MV-4-11 (cell line): ENCODE measurements at regions not wholly inside any gene's neighbourhood (a gene's known extent, or its start where the extent isn't known, plus 50 kb on each side); places are given as distances from the start of the nearest gene placed in this dataset.
"Not testable (repeated sequence)": the region's sequence is repeated elsewhere in the genome, so short reads cannot be mapped to it uniquely, and the experiment has no call there.

Experiments
- DNase-seq: peaks from one replicate; lab custom pipeline; 2025; lab: John Stamatoyannopoulos, UW

DNA sequence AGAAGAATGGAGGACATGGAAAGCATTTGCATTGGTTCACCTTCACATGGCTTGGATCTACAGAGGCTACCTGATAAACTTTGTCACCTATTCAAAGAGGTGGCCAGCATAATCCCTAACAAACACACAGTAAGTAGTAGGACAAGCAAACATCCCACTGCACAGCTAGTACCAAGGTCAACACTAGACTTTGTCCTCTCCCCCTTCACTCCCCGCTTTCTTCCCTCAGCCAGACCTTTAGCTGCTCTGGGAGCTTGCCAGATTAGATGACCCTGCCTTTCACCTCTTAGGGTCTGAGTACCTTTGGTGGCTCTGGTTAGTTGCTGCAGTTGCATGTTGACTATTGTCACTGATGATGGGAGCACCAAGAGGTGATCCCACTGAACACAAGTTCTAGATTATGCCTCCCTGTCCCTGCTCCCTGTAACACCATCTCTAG is 211.3 kb downstream of the CCDC74A start:
- not testable (repeated sequence) for DNase-seq

DNA sequence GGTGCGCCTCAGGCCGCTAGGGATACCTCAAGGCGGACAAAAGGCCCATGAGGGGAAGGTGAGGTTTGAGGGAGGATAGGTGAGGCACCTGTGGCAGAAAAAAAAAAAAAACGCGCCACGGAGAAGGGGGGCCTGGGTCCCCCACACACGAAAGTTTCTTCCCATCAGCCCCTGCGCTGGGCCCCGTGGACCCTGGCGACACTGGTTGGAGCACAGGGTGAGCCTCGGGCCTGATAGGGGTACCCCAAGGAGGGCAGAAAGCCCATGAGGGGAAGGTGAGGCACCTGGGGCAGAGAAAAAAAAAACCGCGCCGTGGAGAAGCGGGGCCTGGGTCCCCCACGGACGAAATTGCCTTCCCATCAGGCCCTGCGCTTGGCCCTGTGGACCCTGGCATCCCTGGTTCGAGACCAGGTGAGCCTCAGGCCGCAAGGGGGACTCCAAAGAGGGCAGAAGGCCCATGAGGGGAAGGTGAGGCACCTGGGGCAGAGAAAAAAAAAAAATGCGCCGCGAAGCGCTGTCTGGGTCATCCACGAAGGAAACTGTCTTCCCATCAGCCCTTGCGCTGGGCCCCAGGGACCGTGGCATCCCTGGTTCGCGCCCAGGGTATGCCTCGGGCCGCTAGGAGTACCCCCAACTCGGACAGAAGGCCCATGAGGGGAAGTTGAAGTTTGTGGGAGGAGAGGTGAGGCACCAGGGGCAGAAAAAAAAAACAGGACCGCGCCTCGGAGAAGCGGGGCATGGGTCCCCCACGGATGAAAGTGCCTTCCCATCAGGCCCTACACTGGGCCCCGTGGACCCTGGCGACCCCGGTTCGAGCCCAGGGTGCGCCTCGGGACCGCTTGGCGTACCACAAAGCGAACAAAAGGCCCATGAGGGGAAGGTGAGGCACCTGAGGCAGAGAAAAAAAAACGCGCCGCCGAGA is 226.2 kb downstream of the CCDC74A start:
- DNase-seq, result no peak

DNA sequence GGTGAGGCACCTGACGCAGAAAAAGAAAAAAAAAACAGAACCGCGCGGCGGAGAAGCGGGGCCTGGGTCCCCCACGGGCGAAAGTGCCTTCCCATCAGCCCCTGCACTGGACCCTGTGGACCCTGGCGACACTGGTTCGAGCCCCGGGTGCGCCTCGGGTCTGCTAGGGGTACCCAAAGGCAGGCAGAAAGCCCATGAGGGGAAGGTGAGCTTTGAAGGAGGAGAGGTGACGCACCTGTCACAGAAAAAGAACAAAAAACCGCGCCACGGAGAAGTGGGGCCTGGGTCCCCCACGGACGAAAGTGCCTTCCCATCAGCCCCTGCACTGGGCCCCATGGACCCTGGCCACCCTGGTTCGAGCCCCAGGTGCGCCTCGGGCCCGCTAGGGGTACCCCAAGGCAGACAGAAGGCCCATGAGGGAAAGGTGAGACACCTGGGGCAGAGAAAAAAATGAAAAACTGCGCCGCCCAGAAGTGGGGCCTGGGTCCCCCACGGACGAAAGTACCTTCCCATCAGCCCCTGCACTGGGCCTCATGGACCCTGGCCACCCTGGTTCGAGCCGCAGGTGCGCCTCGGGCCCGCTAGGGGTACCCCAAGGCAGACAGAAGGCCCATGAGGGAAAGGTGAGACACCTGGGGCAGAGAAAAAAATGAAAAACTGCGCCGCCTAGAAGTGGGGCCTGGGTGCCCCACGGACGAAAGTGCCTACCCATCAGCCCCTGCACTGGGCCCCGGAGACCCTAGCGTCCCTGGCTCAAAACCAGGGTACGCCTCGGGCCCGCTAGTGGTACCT is 227.4 kb downstream of the CCDC74A start:
- no peak for DNase-seq

DNA sequence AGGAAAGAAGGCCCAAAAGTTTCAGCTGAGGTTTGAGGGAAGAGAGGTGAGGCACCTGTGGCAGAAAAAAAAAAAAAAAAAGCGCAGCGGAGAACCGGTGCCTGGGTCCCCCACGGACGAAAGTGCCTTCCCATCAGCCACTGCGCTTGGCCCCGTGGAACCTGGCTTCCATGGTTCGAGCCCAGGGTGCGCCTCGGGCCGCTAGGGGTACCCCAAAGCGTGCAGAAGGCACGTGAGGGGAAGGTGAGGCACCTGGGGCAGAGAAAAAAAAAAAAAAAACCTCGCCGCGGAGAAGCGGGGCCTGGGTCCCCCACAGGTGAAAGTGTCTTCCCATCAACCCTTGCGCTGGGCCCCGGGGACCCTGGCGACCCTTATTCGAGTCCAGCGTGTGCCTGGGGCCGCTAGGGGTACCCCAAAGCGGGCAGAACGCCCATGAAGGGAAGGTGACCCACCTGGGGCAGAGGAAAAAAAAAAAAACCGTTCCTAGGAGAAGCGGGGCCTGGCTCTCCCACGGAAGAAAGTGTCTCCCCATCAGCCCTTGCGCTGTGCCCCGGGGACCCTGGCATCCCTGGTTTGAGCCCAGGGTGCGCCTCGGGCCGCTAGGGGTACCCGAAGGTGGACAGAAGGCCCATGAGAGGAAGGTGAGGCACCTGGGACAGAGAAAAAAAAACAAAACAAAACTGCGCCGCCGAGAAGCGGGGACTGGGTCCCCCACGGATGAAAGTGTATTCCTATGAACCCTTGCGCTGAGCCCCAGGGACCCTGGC is 228.6 kb downstream of the CCDC74A start:
- DNase-seq, result no peak

DNA sequence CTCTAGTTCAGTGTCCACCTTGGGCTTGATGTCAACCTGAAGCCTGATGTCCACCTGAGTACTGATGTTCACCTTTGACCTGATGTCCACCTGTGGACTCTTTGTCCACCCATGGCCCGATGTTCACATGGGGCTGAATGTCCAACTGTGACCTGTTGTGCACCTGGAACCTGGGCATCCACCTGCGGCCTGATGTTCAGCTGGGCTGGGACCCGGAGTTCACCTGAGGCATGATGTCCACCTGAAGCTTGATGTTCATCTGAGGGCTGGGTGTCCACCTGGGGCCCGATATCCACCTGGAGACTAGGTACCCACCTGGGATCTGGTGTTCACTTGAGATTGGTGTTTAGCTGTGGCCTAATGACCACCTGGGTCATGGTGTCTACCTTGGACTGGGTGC is 231.3 kb downstream of the CCDC74A start:
- not testable (repeated sequence) for DNase-seq

DNA sequence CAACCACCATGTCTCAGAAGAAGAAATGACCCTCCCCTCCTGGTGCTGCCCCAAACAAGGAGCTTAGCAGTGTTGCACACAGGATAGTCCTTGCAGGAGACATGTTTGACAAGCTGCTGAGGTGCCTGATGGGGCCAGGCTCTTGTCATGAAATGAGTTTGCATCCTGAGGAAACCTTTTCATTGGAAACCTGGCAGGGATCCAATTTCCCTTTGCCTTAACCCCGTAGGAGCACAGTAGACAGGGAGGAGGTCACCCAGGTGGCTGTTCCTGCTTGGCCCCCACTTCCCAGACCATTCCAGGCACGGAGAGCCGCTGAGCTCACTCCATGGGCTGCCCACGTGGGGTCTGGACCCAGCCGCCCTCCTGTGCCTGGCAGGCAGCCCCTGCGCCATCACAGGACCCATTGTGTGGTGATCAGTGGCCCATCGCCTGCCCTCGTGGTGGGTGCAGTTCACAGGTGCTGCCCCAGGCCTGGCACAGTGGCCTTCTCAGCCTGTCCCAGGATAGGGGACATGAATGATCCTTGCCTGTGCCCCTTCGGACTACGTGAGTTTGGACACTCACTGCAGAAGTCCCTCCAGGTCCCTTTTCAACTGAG is 247.4 kb downstream of the CCDC74A start:
- not testable (repeated sequence) for DNase-seq

DNA sequence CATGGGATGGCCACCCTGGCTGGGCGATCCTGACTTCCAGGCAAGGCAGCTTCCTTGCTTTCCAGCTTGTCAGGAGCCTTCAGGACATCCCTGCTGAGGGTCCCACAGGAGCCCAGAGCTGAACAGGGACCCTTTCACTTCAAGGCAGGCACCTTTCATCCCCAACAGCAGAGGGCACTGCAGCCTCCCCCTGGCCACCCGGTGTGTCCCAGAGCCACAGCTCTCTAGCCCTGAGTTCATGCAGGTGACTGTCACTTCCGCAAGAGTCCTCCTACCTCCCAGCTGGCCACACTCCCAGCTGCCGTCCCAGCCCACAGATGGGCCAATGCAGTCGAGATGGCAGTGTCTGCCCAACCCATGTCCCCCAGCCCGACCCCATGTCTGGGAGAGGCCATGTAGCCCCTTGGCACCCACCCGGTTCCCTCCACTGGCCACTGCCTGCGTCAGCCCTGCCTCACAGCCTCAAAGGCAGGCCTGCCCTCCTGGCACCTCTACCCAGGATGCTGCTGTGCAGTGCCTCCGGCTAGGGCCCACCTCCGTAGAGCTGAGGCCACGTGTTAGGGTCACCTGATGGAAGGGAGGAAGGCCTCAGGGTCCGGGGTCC is 248.3 kb downstream of the CCDC74A start:
- DNase-seq, result not testable (repeated sequence)

DNA sequence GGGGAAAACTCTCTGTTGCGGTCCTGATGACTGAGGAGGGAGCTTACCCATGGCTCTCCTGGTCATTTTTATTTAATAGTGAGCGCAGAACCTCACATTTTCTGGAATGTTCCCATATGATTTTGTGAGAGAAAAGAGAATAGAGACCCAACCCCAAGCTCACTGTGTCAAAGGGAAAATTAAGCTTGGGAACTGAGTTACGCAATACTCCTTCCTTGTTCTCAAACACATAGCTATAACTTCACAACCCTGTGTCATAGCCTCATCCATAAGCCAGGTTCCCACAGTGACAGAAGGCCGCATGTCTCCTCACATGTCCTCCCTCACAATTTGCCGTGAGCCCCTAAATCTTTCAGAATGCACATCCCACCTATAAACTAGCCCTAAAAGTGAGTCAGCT is 252.8 kb downstream of the CCDC74A start:
- not testable (repeated sequence) for DNase-seq

DNA sequence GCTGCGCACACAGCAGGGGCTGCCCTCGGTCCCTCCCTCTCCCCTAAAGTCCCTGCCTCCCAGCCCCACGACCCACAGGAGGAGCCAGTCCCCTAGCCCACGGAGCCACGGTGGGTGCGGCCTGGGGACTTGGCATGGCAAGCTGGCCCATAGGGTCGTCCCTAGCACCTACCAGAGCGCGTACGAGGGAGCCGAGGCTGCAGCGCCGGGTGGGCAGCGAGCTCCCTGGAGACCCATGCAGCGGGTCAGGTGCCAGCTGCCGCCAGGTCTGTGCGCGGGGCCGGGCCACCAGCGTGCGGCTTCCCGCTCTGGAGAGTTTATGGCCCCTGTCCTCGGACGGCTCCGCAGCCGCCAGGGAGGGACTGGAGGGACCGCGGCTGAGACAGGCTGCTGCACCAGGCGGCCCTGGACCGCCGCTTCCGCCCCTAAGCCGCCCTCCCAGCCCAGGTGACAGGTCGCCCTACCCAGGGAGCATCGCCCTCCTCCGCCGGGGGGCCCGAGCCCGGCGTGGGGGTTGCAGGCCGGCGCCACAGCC is 273.6 kb downstream of the CCDC74A start:
- no peak for DNase-seq

DNA sequence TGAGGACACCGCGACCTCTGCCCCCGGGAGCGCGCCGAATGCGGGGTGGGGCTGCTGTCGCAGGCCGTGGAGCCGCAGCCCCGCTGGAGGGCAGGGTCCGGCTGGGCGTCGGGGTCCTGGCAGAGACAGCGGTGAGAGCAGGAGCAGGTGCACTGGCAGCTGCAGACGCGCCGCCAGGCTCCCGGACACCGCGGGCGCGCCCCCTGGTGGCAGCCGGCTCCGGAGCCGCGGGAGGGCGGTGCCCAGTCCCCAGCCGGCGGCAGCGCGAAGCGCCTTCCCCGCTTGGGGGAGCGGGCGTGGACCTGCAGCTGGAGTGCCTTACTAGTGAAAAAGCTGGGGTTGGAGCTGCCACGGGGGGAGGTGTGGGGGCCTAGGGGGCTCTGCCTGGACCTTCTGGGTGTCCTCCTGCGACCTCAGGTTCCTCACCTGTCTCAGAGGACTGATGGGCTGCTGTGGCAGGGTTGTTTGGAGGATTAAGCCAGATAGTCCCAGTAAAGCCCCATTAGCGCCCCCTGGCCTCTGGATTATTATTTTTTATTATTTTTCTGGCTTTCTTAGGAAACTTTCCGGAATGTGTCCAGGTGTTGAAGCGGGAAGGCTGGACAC is 274.2 kb downstream of the CCDC74A start:
- not testable (repeated sequence) for DNase-seq

DNA sequence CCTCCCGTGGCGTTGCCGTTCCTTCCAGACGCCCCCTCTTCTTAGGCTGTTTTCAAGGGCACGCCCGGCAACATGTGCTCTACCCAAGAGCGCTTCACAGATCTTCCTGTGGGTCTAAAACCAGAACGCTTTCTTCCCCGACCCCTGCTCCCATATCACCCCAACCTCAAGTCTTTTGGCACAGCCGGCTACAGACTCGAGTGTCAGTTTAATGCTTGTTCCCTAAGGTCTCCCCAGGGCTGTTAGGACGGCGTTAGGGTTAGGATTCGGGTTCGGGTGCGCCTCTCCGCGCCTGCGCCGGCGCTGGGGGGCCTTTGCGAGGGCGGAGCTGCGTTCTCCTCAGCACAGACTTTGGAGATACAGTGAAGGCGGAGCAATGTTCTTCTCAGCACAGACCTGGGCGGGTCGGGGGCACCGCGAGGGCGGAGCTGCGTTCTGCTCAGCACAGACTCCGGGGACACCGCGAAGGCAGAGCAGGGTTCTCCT is 274.7 kb downstream of the CCDC74A start:
- DNase-seq, result not testable (repeated sequence)

DNA sequence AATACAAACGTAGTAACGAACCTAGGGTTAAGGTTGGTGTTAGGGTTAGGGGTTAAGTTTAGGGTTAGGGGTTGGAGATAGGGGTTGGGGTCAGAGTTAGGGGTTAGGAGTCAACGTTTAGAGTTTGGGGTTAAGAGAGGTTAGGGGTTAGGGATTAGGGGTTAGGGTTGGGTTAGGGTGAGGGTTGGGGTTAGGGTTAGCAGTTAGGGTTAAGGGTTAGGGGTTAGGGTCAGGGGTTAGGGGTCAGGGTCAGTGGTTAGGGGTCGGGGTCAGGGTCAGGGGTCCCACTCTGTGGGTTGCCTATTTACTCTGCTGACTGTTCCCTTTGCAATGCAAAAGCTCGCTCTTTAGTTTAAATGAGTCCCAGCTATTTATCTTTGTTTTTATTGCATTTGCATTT is 275.5 kb downstream of the CCDC74A start:
- DNase-seq, result not testable (repeated sequence)

DNA sequence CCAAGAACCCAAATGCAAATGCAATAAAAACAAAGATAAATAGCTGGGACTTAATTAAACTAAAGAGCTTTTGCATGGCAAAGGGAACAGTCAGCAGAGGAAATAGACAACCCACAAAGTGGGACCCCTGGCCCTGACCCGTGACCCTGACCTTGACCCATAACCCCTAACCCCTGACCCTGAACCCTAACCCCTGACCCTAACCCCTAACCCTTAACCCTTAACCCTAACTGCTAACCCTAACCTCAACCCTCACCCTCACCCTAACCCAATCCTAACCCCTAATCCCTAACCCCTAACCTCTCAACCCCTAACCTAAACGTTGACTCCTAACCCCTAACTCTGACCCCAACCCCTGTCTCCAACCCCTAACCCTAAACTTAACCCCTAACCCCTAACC is 284.9 kb downstream of the CCDC74A start:
- not testable (repeated sequence) for DNase-seq

DNA sequence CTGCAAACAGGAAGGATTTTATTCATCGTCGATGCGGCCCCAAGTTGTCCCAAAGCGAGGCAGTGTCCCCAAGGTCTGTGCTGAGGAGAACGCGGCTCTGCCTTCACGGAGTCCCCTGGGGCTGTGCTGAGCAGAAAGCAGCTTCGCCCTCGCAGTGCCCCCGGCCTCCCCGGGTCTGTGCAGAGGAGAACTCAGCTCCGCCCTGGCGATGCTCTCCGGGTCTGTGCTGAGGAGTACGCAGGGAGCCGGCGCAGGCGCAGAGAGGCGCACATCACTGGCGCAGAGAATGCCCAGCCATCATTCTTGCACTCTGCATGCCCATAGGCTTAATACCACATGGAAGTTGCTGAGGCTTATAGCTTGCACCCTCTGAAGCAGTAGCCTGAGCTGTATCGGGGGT is 285.7 kb downstream of the CCDC74A start:
- not testable (repeated sequence) for DNase-seq

DNA sequence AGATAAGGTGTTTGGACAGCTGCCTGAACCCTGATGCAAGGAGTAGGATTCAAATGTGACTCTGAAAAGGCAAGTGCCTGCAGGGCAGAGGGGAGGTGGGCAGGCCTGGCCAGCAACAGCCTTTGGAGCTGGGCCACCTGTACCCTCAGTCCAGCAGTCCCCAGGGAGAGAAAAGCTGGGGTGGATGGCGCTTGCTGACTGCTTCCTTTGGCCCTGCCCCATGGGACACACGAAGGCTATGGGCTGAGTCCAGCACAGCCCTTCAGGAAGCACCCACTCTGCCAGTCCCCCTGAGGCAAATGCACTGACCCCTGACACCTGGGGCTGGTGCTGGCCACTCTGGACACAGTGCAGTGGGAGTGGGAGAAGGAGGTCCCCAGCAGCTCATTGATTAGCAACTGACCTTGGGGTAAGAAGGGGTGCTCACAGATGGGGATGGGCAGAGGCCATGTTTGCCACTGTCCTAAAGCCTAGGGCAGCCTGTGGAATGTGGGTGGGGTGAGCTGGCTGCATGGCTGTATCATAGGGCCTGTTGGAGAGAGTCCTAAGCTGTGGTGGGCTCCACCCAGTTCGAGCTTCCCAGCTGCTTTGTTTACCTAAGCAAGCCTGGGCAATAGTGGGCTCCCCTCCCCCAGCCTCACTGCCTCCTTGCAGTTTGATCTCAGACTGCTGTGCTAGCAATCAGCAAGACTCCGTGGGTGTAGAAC is 290.7 kb downstream of the CCDC74A start:
- not testable (repeated sequence) for DNase-seq

DNA sequence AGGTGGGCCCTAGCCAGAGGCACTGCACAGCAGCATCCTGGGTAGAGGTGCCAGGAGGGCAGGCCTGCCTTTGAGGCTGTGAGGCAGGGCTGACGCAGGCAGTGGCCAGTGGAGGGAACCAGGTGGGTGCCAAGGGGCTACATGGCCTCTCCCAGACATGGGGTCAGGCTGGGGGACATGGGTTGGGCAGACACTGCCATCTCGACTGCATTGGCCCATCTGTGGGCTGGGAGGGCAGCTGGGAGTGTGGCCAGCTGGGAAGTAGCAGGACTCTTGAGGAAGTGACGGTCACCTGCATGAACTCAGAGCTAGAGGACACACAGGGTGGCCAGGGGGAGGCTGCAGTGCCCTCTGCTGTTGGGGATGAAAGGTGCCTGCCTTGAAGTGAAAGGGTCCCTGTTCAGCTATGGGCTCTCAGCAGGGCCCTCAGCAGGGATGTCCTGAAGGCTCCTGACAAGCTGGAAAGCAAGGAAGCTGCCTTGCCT is 294.6 kb downstream of the CCDC74A start:
- not testable (repeated sequence) for DNase-seq

DNA sequence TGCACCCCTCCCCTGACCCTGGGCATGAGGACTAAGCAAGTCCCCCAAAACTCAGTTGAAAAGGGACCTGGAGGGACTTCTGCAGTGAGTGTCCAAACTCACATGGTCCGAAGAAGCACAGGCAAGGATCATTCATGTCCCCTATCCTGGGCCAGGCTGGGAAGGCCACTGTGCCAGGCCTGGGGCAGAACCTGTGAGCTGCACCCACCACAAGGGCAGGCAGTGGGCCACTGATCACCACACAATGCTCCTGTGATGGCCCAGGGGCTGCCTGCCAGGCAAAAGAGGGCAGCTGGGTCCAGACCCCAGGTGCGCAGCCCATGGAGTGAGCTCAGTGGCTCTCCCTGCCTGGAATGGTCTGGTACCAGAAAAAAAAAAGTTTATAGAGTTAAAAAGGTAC is 295.4 kb downstream of the CCDC74A start:
- not testable (repeated sequence) for DNase-seq

DNA sequence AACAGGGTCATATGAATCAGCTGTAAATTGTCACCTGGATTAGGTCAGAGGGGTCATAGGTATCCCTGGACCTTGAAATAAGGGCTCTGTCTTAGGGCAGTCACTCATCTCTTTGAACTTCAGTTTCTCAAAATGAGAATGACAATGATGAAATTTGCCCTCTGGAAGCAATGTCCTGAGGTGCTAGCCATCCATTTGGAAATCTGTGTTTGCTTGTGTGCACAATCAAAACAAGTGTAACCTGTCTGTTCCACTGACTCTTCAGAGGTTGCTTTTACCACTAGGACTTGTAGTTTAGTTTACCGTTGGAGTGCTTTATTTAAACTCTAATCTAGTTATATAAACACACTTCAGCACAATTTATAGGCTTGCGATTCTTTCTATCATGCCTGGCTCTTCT is 297.3 kb downstream of the CCDC74A start:
- DNase-seq, result not testable (repeated sequence)

DNA sequence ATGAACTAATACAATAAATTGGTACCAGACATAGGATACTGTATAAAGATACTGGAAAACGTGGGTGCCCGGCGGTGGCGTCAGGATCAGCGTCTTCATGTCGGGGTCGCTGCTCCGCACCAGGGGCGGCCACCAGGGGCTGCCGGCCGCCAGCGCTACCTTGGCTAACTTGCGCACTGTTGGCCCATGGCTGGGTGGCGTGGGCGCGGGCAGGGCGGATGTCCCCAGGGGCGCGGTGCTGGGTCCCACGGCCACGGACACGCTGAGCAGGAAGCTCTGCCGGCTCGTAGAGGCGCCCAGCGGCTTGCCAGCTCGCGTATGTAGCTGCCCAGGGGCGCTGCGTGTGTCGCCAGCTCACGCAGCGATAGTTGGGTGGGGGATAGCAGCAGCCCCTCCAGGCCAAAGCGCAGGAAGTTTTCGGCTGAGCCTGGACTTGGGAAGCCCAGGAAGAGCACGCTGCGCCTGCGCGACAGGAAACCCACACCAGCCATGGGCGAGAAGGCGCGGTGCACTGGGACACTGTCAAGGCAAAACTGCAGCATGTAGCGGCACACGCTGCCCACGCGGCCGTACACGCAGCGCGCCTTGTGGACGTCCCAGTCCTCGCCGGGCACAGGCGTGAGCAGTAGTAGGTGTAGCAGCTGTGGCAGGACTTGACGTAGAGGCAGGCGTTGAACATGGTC is 299.9 kb downstream of the CCDC74A start:
- no peak for DNase-seq
